ENCODE measurements at regions not wholly inside any gene's neighbourhood (a gene's known extent, or its start where the extent isn't known, plus 50 kb on each side); places are given as distances from the start of the nearest gene placed in this dataset.

GRCh38 chr5:172564188-172564587 is 76.9 kb upstream of the NEURL1B start:
- Histone ChIP-seq H3K36me3 (ENCODE audit: insufficient read depth, insufficient read length, low read length) (no peaks in the 10 kb centered on the region), H3K4me3 (ENCODE audit: insufficient read length, low read depth) (no peak overlapping the region), H3K27me3 (ENCODE audit: insufficient read depth, insufficient read length) (no peaks in the 10 kb centered on the region), H3K9me3 (ENCODE audit: insufficient read depth, low read length) (no peaks in the 10 kb centered on the region), H3K9ac (ENCODE audit: insufficient read length, low read depth) (no peak overlapping the region), H3K4me1 (ENCODE audit: insufficient read depth, insufficient read length) (no peaks in the 10 kb centered on the region)
- TF ChIP-seq ZNF274 (IDR thresholded peaks at IDR 0.05; ENCODE audit: low read depth, low read length) (no peak), SUZ12 (IDR thresholded peaks at IDR 0.05; ENCODE audit: extremely low read depth, insufficient read depth, insufficient read length) (no peak), YY1 (IDR thresholded peaks at IDR 0.05; ENCODE audit: insufficient read depth, insufficient read length) (no peak)
- DNase-seq (ENCODE audit: low read depth, low spot score) = no peak

- peaks cover 3% of the 10 kb centered on the region for H3K4me1 ChIP-seq (ENCODE audit: insufficient read depth, insufficient read length)
- TF ChIP-seq YY1 (IDR thresholded peaks at IDR 0.05; ENCODE audit: insufficient read depth, insufficient read length) = no peak
- TF ChIP-seq ZNF274 (IDR thresholded peaks at IDR 0.05; ENCODE audit: low read depth, low read length) = no peak
- TF ChIP-seq SUZ12 (IDR thresholded peaks at IDR 0.05; ENCODE audit: extremely low read depth, insufficient read depth, insufficient read length) = no peak
- no peaks in the 10 kb centered on the region for H3K9me3 ChIP-seq (ENCODE audit: insufficient read depth, low read length)
- no peaks in the 10 kb centered on the region for H3K36me3 ChIP-seq (ENCODE audit: insufficient read depth, insufficient read length, low read length)
- no peaks in the 10 kb centered on the region for H3K27me3 ChIP-seq (ENCODE audit: insufficient read depth, insufficient read length)
- H3K9ac ChIP-seq (ENCODE audit: insufficient read length, low read depth) = no peak overlapping the region
- DNase-seq (ENCODE audit: low read depth, low spot score) = no peak
- H3K4me3 ChIP-seq (ENCODE audit: insufficient read length, low read depth) = no peak overlapping the region
Measured at GRCh38 chr5:172562443-172562842, 78.6 kb upstream of the NEURL1B start.

GRCh38 chr5:172561151-172561550 is 79.9 kb upstream of the NEURL1B start:
- H3K9ac ChIP-seq (ENCODE audit: insufficient read length, low read depth) = no peak overlapping the region
- no peak for DNase-seq (ENCODE audit: low read depth, low spot score)
- H3K9me3 ChIP-seq (ENCODE audit: insufficient read depth, low read length) = no peaks in the 10 kb centered on the region
- no peaks in the 10 kb centered on the region for H3K27me3 ChIP-seq (ENCODE audit: insufficient read depth, insufficient read length)
- H3K36me3 ChIP-seq (ENCODE audit: insufficient read depth, insufficient read length, low read length) = no peaks in the 10 kb centered on the region
- TF ChIP-seq YY1 (IDR thresholded peaks at IDR 0.05; ENCODE audit: insufficient read depth, insufficient read length) = no peak
- TF ChIP-seq SUZ12 (IDR thresholded peaks at IDR 0.05; ENCODE audit: extremely low read depth, insufficient read depth, insufficient read length) = no peak
- TF ChIP-seq ZNF274 (IDR thresholded peaks at IDR 0.05; ENCODE audit: low read depth, low read length) = no peak
- no peak overlapping the region for H3K4me3 ChIP-seq (ENCODE audit: insufficient read length, low read depth)
- H3K4me1 ChIP-seq (ENCODE audit: insufficient read depth, insufficient read length) = peaks cover 3% of the 10 kb centered on the region

GRCh38 chr5:172559004-172559932 is 81.8 kb upstream of the NEURL1B start:
- no peaks in the 10 kb centered on the region for H3K36me3 ChIP-seq (ENCODE audit: insufficient read depth, insufficient read length, low read length)
- H3K27me3 ChIP-seq (ENCODE audit: insufficient read depth, insufficient read length) = no peaks in the 10 kb centered on the region
- no peaks in the 10 kb centered on the region for H3K9me3 ChIP-seq (ENCODE audit: insufficient read depth, low read length)
- no peak overlapping the region for H3K4me3 ChIP-seq (ENCODE audit: insufficient read length, low read depth)
- H3K9ac ChIP-seq (ENCODE audit: insufficient read length, low read depth) = no peak overlapping the region
- DNase-seq (ENCODE audit: low read depth, low spot score) = no peak
- TF ChIP-seq SUZ12 (IDR thresholded peaks at IDR 0.05; ENCODE audit: extremely low read depth, insufficient read depth, insufficient read length) = no peak
- peaks cover 3% of the 10 kb centered on the region for H3K4me1 ChIP-seq (ENCODE audit: insufficient read depth, insufficient read length)

GRCh38 chr5:172558076-172558976 is 82.7 kb upstream of the NEURL1B start:
- H3K9me3 ChIP-seq (ENCODE audit: insufficient read depth, low read length) = no peaks in the 10 kb centered on the region
- no peaks in the 10 kb centered on the region for H3K36me3 ChIP-seq (ENCODE audit: insufficient read depth, insufficient read length, low read length)
- H3K9ac ChIP-seq (ENCODE audit: insufficient read length, low read depth) = no peak overlapping the region
- H3K4me1 ChIP-seq (ENCODE audit: insufficient read depth, insufficient read length) = peaks cover 3% of the 10 kb centered on the region
- H3K4me3 ChIP-seq (ENCODE audit: insufficient read length, low read depth) = no peak overlapping the region
- no peaks in the 10 kb centered on the region for H3K27me3 ChIP-seq (ENCODE audit: insufficient read depth, insufficient read length)
- DNase-seq (ENCODE audit: low read depth, low spot score) = no peak
- TF ChIP-seq SUZ12 (IDR thresholded peaks at IDR 0.05; ENCODE audit: extremely low read depth, insufficient read depth, insufficient read length) (no peak), YY1 (IDR thresholded peaks at IDR 0.05; ENCODE audit: insufficient read depth, insufficient read length) (no peak), ZNF274 (IDR thresholded peaks at IDR 0.05; ENCODE audit: low read depth, low read length) (no peak)

- Histone ChIP-seq H3K4me1 (ENCODE audit: insufficient read depth, insufficient read length) (peaks cover 3% of the 10 kb centered on the region), H3K27me3 (ENCODE audit: insufficient read depth, insufficient read length) (no peaks in the 10 kb centered on the region), H3K4me3 (ENCODE audit: insufficient read length, low read depth) (no peak overlapping the region), H3K9me3 (ENCODE audit: insufficient read depth, low read length) (no peaks in the 10 kb centered on the region), H3K9ac (ENCODE audit: insufficient read length, low read depth) (no peak overlapping the region), H3K36me3 (ENCODE audit: insufficient read depth, insufficient read length, low read length) (no peaks in the 10 kb centered on the region)
- no peak for TF ChIP-seq ZNF274 (IDR thresholded peaks at IDR 0.05; ENCODE audit: low read depth, low read length)
- no peak for TF ChIP-seq YY1 (IDR thresholded peaks at IDR 0.05; ENCODE audit: insufficient read depth, insufficient read length)
- TF ChIP-seq SUZ12 (IDR thresholded peaks at IDR 0.05; ENCODE audit: extremely low read depth, insufficient read depth, insufficient read length) = no peak
- DNase-seq (ENCODE audit: low read depth, low spot score) = no peak
Measured at GRCh38 chr5:172556971-172557461, 84.0 kb upstream of the NEURL1B start.

- Histone ChIP-seq H3K4me3 (ENCODE audit: insufficient read length, low read depth) (no peak overlapping the region), H3K9me3 (ENCODE audit: insufficient read depth, low read length) (no peaks in the 10 kb centered on the region), H3K36me3 (ENCODE audit: insufficient read depth, insufficient read length, low read length) (no peaks in the 10 kb centered on the region), H3K27me3 (ENCODE audit: insufficient read depth, insufficient read length) (no peaks in the 10 kb centered on the region), H3K4me1 (ENCODE audit: insufficient read depth, insufficient read length) (peaks cover 3% of the 10 kb centered on the region), H3K9ac (ENCODE audit: insufficient read length, low read depth) (no peak overlapping the region)
- no peak for DNase-seq (ENCODE audit: low read depth, low spot score)
- TF ChIP-seq SUZ12 (IDR thresholded peaks at IDR 0.05; ENCODE audit: extremely low read depth, insufficient read depth, insufficient read length) (no peak), ZNF274 (IDR thresholded peaks at IDR 0.05; ENCODE audit: low read depth, low read length) (no peak), YY1 (IDR thresholded peaks at IDR 0.05; ENCODE audit: insufficient read depth, insufficient read length) (no peak)
Measured at GRCh38 chr5:172556262-172556661, 84.8 kb upstream of the NEURL1B start.

Data from NT2/D1 (cell line).